Stimulated activated CD8-positive, alpha-beta memory T cell treated with anti-CD3 and anti-CD28 coated beads, Interleukin-12 subunit alpha, Interleukin-12 subunit beta, amount 100 ng/mL, for 4 hours (primary cell): ENCODE measurements at regions not wholly inside any gene's neighbourhood (a gene's known extent, or its start where the extent isn't known, plus 50 kb on each side); places are given as distances from the start of the nearest gene placed in this dataset.

ENCODE experiments used
- DNase-seq: peaks from one replicate; pipeline ENCODE4 v3.0.0-alpha.2; 2020; ENCODE audit warnings: low read depth

DNA sequence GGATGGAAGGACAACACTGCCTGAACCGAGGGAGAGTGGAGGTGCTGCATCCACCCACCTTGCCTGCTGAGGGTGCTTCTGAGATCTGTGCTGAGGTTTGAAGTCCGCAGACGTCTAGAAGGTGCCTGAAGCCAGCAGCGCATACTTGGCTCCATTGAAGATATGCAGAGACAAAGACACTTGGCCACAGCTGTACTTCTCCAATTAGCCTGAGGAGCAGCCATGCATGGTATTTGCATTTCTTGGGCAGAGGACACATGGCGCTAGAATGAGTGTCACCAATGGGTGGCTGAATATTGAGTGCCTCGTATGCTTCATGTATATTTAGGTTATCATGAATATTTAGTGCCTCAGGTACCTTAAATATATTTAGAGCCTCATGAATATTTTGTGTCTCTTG is 128.7 kb upstream of the ATP6AP2 start:
- no peak for DNase-seq

DNA sequence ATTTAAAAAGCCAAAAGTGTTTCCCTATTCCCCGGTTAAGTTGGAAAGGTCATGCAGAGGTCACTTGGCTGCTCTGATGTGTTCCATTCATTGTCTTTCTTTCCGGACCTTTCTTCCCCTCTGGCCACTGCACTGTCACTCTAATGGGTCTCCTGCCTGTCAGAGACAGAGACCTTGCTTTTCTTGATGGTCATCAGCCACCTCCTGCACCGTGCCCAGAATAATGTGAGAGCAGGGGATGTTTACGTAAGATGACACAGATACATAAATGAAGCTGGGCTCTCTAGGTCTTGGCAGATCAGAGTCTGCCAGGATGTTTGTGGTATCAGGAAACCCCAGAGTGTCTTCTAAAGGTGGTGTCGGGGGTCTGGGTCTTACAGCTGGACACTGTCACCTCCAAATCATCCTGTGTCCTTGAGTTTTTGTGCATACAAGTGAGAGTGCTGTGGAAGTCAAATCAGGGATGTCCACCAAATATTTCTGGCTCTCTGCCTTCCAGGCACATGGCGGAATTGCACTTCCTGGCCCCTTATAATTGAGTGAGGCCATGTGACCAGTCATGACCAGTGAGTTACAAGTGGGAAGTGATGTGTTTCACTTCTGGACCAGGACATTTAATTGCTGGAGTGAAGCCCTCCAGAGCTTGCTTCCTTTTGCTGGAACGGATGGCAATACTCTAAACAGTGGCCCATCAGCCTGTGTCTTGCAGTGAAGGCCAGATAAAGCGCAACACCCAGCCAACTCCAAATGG is 130.6 kb upstream of the ATP6AP2 start:
- DNase-seq: no peak

GRCh38 chrX:40449396-40449795 is 131.4 kb upstream of the ATP6AP2 start:
- no peak for DNase-seq

DNA sequence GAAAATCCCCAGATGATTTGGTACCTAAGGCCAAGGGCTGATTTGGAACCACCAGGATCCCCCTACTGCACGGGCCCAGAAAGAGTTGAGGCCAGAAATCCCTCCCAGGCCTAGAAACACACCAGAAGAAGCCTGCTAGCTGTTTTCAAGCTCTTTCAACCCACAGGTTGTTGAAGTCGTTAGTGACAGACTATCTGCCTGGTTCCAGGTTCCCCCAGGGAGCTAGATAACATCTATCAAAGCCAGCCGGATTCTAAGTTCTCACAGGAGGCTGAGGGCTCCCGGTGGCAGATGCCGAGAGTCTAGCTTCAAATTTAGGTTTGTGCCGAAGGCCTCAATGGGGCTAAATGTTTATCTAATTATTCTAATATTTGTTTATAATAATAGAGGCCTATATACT is 132.0 kb upstream of the ATP6AP2 start:
- no peak for DNase-seq

GRCh38 chrX:40446921-40447320 is 133.8 kb upstream of the ATP6AP2 start:
- no peak for DNase-seq

DNA sequence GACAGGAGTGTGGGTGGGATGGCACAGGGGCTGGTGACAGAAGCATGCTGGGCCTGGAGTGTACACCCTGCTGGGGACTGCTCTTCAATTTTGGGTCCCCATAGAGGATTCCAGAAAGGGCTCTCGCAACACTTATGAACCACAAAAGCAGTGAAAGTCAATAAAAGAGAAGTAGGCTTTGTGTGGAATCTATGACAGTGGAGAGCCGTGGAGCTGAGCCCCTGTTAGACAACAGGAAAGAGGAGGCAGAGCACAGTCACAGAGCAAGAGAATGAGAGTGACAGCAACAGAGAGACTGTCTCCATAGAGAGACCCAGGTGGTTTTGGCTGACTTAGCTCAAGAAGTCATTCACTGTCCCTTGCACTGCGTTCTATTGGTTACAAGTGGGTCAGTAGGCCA is 135.1 kb upstream of the ATP6AP2 start:
- DNase-seq: no peak

DNA sequence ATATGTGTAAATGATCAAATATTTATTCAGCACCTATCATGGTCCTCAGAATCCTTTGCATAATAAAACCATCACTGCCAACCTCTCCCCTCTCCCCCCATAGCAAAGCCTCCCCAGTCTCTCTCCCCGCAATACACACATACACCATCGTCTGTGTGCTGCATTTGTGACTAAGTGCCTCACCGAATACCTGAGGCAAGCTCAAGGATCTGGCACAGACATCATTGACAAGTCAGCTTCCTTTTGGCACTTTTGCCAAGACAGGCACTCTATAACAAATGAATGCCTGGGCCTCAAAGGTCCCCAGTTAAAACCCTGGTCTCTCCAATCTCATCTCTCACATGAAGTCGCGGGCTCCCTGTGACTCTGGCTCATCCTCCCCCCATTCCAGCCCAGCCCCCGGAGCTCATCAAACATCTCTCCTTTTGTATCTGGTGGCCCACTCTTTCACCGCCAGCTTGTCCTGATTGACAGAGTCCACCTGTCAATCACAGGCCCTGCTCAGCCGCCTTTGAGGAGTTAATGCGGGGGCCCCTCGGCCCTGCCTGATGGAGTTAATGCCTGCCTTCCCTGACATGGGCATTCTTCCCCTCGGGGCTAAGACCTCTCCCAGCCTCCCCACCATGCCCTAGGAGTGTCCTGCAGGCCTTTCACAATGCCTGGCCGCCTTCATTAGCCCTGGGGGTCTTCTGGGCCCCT is 135.8 kb upstream of the ATP6AP2 start:
- DNase-seq: no peak

DNA sequence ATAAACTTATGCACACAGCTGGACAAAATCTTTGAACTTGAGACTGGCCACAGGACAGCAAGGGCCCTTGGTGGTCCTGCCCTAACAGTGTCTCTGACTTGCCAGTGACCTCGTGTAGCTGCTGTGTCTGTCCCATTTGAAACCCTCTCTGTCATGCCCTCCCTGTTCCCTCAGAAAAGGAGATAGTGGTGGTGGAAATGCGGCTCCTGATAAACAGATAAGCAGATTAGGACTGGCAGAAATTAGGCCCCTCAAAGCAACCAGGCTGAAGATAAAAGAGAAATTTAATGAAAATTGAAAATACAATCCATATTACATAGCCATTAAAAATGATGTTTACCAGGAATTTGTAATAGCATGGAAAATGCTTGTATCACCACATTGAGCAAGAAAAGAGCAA is 136.6 kb upstream of the ATP6AP2 start:
- DNase-seq: no peak

- DNase-seq: no peak
These were observed 139.9 kb upstream of the ATP6AP2 start for GRCh38 chrX:40440866-40441265.

- DNase-seq: no peak
These were observed 140.9 kb upstream of the ATP6AP2 start for GRCh38 chrX:40439625-40440532.

- no peak for DNase-seq
These were observed 143.4 kb upstream of the ATP6AP2 start for GRCh38 chrX:40437348-40437747.

DNA sequence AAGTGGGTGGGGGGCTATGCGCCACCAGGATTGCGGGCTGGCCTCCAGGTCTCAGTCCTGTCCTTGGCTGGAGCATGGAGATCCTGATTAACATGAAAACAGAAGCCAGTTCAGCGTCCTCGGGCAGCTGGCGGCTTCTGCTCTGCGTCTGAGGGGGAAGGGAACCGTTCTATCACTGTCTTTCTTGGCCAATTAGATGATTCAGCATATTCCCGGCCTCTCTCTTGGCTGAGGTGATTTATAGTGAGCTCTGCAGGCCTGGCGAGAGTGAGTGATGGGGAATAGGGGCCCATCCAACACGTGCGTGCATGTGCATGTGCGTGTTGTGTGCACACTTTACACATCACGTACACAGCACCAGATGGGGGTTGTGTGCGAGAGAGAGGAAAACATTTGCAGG is 145.8 kb upstream of the ATP6AP2 start:
- no peak for DNase-seq

- no peak for DNase-seq
These were observed 146.3 kb upstream of the ATP6AP2 start for GRCh38 chrX:40434443-40434842.

DNA sequence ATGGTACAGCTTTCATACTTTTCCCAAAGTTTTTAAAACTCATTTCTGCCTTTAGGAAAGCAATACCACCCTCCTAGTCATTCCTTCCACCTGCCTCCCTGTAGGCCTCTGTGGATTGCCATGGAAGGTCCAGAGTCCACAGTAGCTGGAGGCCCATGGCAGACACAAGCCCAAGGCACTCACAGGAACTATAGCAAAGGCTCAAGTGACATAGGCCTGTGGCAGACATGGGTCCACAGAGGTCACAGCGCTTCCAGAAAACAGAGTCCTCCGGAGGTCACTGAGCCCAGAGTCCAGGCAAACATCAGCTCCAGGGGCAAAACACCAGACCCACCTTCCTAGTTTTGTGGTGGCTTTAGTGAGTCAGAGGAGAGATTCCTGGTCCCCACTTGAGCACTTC is 147.6 kb upstream of the ATP6AP2 start:
- no peak for DNase-seq

GRCh38 chrX:40424259-40424658 is 156.5 kb upstream of the ATP6AP2 start:
- no peak for DNase-seq

- DNase-seq: no peak
These were observed 157.5 kb upstream of the ATP6AP2 start for GRCh38 chrX:40423299-40423698.

- DNase-seq: no peak
These were observed 158.7 kb upstream of the ATP6AP2 start for GRCh38 chrX:40422021-40422420.

DNA sequence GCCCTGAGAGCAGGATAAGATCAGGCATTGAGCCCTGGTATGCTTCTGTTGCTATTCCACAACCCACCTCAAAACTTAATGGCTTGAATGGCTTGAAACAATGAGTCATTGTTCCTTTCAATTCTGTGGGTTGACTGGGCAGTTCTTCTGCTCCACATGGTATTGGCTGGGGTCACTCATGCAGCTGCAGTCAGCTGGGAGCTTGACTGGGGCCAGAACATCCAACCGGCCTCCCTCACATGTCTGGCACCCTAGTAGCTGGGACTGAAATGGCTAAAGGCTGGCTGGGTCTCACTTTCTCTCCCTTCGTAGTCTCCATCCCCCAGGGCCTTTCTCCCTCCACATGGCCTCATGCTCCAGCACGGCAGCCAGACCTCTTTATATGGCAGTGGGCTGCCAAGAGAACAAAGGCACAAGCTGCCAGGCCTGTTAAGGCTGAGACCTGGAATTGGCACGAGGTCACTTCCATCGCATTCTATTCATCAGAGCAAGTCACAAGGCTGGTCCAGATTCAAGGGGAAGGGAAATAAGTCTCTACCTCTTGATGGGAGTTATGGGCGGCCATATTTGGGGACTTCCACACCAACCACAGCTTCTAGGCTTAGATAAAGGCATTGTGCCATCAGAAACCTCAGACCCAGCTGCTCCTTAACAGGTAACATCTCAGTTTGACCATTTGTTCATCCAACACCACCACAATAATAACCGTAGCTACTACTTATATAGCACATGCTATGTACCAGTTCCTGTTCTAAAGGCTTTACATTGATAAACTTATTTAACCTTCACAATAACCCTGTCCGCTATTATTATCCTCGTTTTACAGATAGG is 159.7 kb upstream of the ATP6AP2 start:
- no peak for DNase-seq

GRCh38 chrX:40418813-40419195 is 162.0 kb upstream of the ATP6AP2 start:
- no peak for DNase-seq

GRCh38 chrX:40418146-40418812 is 162.5 kb upstream of the ATP6AP2 start:
- DNase-seq: no peak

DNA sequence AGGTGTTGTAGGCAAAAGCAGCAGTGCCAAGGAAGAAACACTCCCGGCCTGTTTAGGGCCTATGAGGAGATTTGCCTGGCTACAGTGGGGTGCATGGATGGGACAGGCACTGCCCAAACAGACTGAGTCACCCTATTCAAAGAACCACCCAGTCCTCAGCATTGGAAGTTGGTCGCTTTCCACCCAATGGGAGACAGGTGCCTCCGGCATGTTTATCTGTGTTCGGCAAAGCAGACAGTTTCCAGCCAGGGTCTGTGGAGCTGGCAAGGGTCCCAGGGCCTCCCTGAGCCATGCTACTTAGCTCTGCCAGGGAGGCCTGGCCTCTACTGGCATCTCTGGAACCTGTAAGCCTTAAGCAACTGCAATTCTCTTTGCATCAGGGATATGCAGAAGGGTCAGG is 165.1 kb upstream of the ATP6AP2 start:
- no peak for DNase-seq
